GM12872 (cell line): ENCODE measurements at regions not wholly inside any gene's neighbourhood (a gene's known extent, or its start where the extent isn't known, plus 50 kb on each side); places are given as distances from the start of the nearest gene placed in this dataset.

Source experiments
- CTCF ChIP-seq: IDR thresholded peaks from 3 replicates; pipeline ENCODE4 v1.5.1; 2011; ENCODE audit warnings: low read depth, mild to moderate bottlenecking, low read length, moderate library complexity; ENCODE audit not compliant: insufficient read depth

GRCh38 chr6:18603361-18603760 lies 216.2 kb downstream of the RNF144B start:
- no peak for TF ChIP-seq CTCF

DNA sequence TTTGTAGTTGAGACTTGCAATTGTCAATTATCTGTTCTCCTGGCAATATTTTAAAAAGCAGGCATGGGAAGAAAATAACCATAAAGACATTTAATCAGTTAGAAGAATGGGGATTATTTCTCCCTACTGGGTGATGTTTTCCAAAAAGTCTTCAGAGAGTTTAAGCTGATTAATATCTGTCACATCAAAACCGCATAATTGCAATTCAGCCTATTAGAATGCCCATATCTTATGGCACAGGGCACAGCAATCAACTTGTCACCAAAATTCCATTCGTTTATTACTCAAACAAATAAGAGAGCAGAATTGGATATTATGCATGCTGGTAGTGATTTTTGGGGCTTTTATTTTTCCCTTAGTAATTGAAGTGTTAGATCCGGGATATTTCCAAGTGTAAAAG lies 218.7 kb downstream of the RNF144B start:
- TF ChIP-seq CTCF = no peak

- no peak for TF ChIP-seq CTCF
These were observed 222.6 kb downstream of the RNF144B start for GRCh38 chr6:18609715-18610114.

GRCh38 chr6:18613319-18613925 lies 226.3 kb downstream of the RNF144B start:
- TF ChIP-seq CTCF = no peak

DNA sequence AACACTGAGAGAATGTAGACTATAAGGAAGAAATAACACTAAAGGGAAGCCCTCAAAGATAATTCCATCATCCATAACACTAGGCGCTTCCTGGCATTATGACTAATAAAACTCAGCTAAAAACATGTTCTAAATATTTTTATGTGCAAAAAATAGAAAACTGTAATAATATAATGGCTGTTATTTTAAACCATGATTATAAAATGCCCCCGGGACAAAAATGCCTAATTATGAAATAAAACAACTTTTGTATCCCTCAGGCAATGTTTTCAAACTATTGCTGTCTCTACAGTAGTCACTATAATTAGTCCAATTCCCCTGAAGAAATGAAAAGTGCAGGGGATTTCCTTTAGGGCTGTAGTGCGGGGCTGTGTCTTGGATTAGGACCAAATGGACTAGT lies 242.4 kb downstream of the RNF144B start:
- no peak for TF ChIP-seq CTCF

- TF ChIP-seq CTCF = no peak
These were observed 245.7 kb downstream of the RNF144B start for GRCh38 chr6:18632670-18633410.

DNA sequence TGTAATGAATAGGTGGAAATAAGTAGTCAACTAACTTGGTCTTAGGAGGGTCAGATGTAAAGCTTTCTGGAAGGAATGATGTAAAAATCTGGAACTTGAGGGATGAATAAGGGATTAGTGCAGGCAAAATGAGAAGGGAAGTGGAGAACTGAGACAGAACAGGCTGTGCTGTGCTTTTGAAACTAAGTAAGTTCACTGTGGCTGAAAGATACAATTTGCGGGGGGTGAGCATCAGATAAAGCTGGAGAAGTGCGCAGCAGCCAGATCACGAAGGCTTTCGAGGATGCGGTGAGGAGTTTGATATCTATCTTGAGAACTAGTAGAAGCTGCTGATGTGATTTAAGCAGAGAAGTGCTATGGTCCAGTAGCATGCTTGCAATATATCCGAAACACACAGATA lies 247.8 kb downstream of the RNF144B start:
- no peak for TF ChIP-seq CTCF
